Mucosa of descending colon (tissue), 3 donors: ENCODE measurements at regions not wholly inside any gene's neighbourhood (a gene's known extent, or its start where the extent isn't known, plus 50 kb on each side); places are given as distances from the start of the nearest gene placed in this dataset.

Experiments
- ATAC-seq: fragments of 200-7000 bp; cut with Tn5 transposase; one replicate; pipeline ENCODE4 v1.9.1; 2020; ENCODE audit warnings: mild to moderate bottlenecking, moderate library complexity
- DNase-seq, 3 donors: peaks; one replicate each; pipeline ENCODE4 v3.0.0-alpha.2; 2020
- H3K36me3 ChIP-seq: fragments of 200-600 bp; one replicate; pipeline ENCODE4 v1.8.0; 2021; ENCODE audit warnings: low read depth, mild to moderate bottlenecking
- H3K4me1 ChIP-seq: fragments of 200-600 bp; one replicate; pipeline ENCODE4 v1.8.0; 2021; ENCODE audit warnings: low read depth, mild to moderate bottlenecking
- H3K4me3 ChIP-seq: fragments of 200-600 bp; one replicate; pipeline ENCODE4 v1.8.0; 2021; ENCODE audit warnings: mild to moderate bottlenecking
- H3K9me3 ChIP-seq: fragments of 200-600 bp; one replicate; pipeline ENCODE4 v1.8.0; 2021; ENCODE audit warnings: mild to moderate bottlenecking
- CTCF ChIP-seq: fragments of 200-600 bp; IDR thresholded peaks from one replicate; pipeline ENCODE4 v1.8.0; 2022; ENCODE audit warnings: antibody characterized with exemption, mild to moderate bottlenecking
- intact Hi-C, 2 donors: fragments of 100-400 bp; cut with DNase I in 1 of 2; cut with micrococcal nuclease in 1 of 2; formaldehyde crosslinking; loops; one replicate each; pipeline versions ENCODE4 v1.11.0 to v1.11.1; 2022; cut with DNase I, micrococcal nuclease
- donor health status: DM: no; HTN: no; CAD: no; lungs with moderate emphysema.
- donor health status: DM: no; HTN: no; CAD: no.
- donor health status: DM: no; HTN: yes; CAD: no.

DNA sequence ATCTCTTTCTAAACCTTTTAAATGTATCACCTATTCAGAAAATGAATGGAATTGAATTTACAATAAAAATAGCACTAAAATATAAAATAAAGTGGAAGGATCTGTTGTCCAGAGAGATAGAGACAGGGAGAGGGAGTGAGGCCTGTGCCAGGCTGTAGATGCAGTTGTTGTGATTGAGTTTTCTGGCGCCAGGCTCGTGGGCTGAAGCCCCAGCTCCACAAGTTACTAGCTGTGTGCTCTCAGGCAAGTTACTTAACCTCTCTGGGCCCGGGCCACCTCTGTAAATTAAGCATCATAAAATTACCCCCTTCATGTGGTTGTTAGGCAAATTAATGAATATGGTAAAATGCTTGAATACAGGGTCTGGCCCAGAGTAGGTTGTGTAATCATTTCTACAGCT lies 52.3 kb upstream of the USP29 start:
- no peak for ATAC-seq
- H3K36me3 ChIP-seq = no peaks in the 10 kb centered on the region

GRCh38 chr19:57068311-57068710 lies 51.5 kb upstream of the USP29 start:
- no peak for TF ChIP-seq CTCF
- Histone ChIP-seq H3K9me3 (peaks cover 83% of the 10 kb centered on the region), H3K4me1 (no peaks in the 10 kb centered on the region), H3K36me3 (no peaks in the 10 kb centered on the region), H3K4me3 (no peak overlapping the region)
- no peak for ATAC-seq
- intact Hi-C loops = no loop called here
- no peak for DNase-seq

More for the DNA sequence above, 52.3 kb upstream of the USP29 start:
- Histone ChIP-seq H3K9me3 (peaks cover 86% of the 10 kb centered on the region), H3K4me1 (no peaks in the 10 kb centered on the region), H3K4me3 (no peak overlapping the region)
- DNase-seq = no peak
- no peak for TF ChIP-seq CTCF
- intact Hi-C loops = no loop called here

DNA sequence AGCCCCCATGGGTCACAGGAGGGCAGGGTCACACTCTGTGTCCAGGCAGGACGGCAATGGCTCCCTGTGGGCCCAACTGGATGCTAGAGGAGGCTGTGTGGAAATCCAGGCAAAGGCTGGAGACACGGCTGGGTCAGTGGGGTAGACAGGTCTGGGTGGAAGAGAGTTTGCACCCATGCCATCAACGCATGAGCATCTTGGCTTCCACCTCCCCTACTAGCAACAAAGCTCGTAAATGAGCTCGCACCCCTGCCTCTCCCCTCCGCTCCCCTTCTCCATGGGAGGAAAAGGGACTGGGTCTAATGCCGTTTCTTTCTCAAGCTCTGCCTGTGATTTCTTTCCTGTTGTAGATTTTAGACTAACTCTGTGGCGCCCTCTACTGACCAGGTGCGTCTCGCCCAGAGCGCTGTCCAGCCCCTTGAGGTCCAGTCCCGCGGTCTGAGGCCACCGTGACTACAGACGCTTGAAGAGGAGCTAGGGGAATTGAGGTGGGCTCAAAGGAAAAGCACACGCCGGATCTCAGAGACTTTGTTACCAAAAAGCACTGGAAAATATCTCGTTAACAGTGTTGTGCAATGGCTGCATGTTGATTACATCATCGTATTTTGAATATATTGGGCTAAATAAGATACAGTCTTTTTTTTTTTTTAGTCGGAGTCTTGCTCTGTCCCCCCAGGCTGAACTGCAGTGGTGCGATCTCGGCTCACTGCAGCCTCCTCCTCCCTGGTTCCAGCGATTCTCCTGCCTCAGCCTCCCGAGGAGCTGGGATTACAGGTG lies 50.7 kb upstream of the USP29 start:
- intact Hi-C loops = no loop called here
- Histone ChIP-seq H3K4me3 (no peak overlapping the region), H3K9me3 (peaks cover 83% of the 10 kb centered on the region), H3K36me3 (no peaks in the 10 kb centered on the region), H3K4me1 (no peaks in the 10 kb centered on the region)
- TF ChIP-seq CTCF = no peak
- DNase-seq (peak in 1 of 3 donors; percentile 6), ATAC-seq (no peak)
